Caco-2 (cell line): ENCODE measurements at regions not wholly inside any gene's neighbourhood (a gene's known extent, or its start where the extent isn't known, plus 50 kb on each side); places are given as distances from the start of the nearest gene placed in this dataset.

Experiments used
- BruUV-seq: library from RNA; stranded (reverse); fragments of 400-500 nt; replicated peaks from 2 replicates; lab custom pipeline; 2021; lab: Mats Ljungman, UMichigan
- CTCF ChIA-PET: fragments of 300-600 bp; sonication (Branson Sonifier 250); formaldehyde crosslinking; loops from one replicate; lab custom pipeline; 2022; ENCODE audit warnings: antibody characterized with exemption; lab: Charles Lee
- POLR2A ChIA-PET: fragments of 300-600 bp; sonication (Branson Sonifier 250); formaldehyde crosslinking; loops from one replicate; lab custom pipeline; 2022; ENCODE audit warnings: antibody characterized with exemption; lab: Charles Lee
- DNase-seq, 2 experiments: peaks; one replicate each; pipeline versions ENCODE4 v3.0.0 to v3.0.0-alpha.2; 2020 to 2022
- H3K27me3 ChIP-seq: replicated peaks from 2 replicates; pipeline ENCODE4 v1.6.0; 2011; ENCODE audit warnings: low read length; ENCODE audit not compliant: control insufficient read depth, insufficient read depth
- H3K36me3 ChIP-seq: 2 replicates; pipeline ENCODE4 v1.5.1; 2011; ENCODE audit warnings: low read length; ENCODE audit not compliant: control insufficient read depth, insufficient read depth
- H3K4me1 ChIP-seq: fragments of 250-450 bp; sonication (Bioruptor Pico); 2 replicates; pipeline ENCODE4 v1.5.1; 2020; ENCODE audit warnings: mild to moderate bottlenecking
- H3K4me3 ChIP-seq: 2 replicates; pipeline ENCODE4 v1.5.1; 2011; ENCODE audit warnings: low read depth, mild to moderate bottlenecking, control low read depth, low read length
- H3K9me3 ChIP-seq: fragments of 250-450 bp; sonication (Bioruptor Pico); 2 replicates; pipeline ENCODE4 v1.5.1; 2020; ENCODE audit warnings: mild to moderate bottlenecking, moderate library complexity
- H3K27ac Mint-ChIP-seq: one replicate; pipeline ENCODE4 v1.8.0; 2022; ENCODE audit warnings: mixed read lengths; ENCODE audit not compliant: unreplicated experiment
- H3K27me3 Mint-ChIP-seq: one replicate; pipeline ENCODE4 v1.8.0; 2022; ENCODE audit warnings: mixed read lengths; ENCODE audit not compliant: insufficient read depth, unreplicated experiment
- H3K36me3 Mint-ChIP-seq: one replicate; pipeline ENCODE4 v1.8.0; 2022; ENCODE audit warnings: mild to moderate bottlenecking, mixed read lengths; ENCODE audit not compliant: insufficient read depth, unreplicated experiment
- H3K4me1 Mint-ChIP-seq: one replicate; pipeline ENCODE4 v1.8.0; 2022; ENCODE audit warnings: low read depth, mixed read lengths; ENCODE audit not compliant: unreplicated experiment
- H3K4me3 Mint-ChIP-seq: one replicate; pipeline ENCODE4 v1.8.0; 2022; ENCODE audit warnings: mild to moderate bottlenecking, moderate library complexity, mixed read lengths; ENCODE audit not compliant: unreplicated experiment
- H3K9me3 Mint-ChIP-seq: one replicate; pipeline ENCODE4 v1.8.0; 2022; ENCODE audit warnings: mixed read lengths; ENCODE audit not compliant: unreplicated experiment
- intact Hi-C: fragments of 100-400 bp; cut with micrococcal nuclease; formaldehyde crosslinking; loops from one replicate; pipeline ENCODE4 v1.10.0; 2022; ENCODE audit not compliant: unreplicated experiment
- TF ChIP-seq, protein P1 (sequence below), 2 experiments: fragments of 200-600 bp in 1 of 2; IDR thresholded peaks; 1 replicate in 1 of 2; 2 replicates in 1 of 2; pipeline versions ENCODE4 v1.5.1 to v1.8.0; 2011 to 2022; ENCODE audit warnings: antibody characterized with exemption in 1 of 2, control low read depth in 1 of 2, inconsistent platforms in 1 of 2, low read depth in 1 of 2, low read length in 1 of 2, mild to moderate bottlenecking in 1 of 2, moderate library complexity in 1 of 2; ENCODE audit not compliant: insufficient read depth in 1 of 2, severe bottlenecking in 1 of 2, unreplicated experiment in 1 of 2

DNA sequence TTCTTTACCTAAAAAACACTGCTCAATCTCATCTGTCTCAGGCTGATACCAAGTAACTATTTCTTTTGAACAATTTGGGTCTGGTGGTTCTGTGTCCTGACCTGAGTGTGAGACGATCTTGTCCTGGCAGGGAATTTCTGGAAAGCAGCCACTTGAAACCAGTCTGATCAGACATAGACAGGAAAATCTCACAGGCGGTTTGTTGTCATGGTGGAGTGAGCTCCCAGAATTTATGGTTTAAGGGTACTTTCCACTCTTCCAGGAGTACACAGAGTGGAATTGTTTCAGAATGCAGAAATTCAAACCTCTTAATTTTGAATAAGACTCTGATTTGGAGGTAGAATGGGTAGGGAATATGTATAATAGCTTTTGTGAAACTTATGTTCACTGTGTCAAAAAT is 268.2 kb downstream of the ISL1 start:
- H3K27ac Mint-ChIP-seq: no peak overlapping the region
- no peak overlapping the region for H3K4me3 Mint-ChIP-seq
- H3K4me3 ChIP-seq: no peak overlapping the region
- H3K27me3 ChIP-seq: no peaks in the 10 kb centered on the region
- ChIA-PET CTCF (no interaction called here), POLR2A (no interaction called here)
- H3K9me3 ChIP-seq: no peaks in the 10 kb centered on the region
- H3K27me3 Mint-ChIP-seq: no peaks in the 10 kb centered on the region
- no peaks in the 10 kb centered on the region for H3K36me3 Mint-ChIP-seq
- intact Hi-C loops: no loop called here
- H3K36me3 ChIP-seq: no peaks in the 10 kb centered on the region
- no TSS peak for BruUV-seq
- no peak for DNase-seq
- TF ChIP-seq, protein P1, sequence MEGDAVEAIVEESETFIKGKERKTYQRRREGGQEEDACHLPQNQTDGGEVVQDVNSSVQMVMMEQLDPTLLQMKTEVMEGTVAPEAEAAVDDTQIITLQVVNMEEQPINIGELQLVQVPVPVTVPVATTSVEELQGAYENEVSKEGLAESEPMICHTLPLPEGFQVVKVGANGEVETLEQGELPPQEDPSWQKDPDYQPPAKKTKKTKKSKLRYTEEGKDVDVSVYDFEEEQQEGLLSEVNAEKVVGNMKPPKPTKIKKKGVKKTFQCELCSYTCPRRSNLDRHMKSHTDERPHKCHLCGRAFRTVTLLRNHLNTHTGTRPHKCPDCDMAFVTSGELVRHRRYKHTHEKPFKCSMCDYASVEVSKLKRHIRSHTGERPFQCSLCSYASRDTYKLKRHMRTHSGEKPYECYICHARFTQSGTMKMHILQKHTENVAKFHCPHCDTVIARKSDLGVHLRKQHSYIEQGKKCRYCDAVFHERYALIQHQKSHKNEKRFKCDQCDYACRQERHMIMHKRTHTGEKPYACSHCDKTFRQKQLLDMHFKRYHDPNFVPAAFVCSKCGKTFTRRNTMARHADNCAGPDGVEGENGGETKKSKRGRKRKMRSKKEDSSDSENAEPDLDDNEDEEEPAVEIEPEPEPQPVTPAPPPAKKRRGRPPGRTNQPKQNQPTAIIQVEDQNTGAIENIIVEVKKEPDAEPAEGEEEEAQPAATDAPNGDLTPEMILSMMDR (IDR thresholded peaks at IDR 0.05; ENCODE audit: insufficient read depth in 1 of 2, low read depth in 1 of 2, low read length in 1 of 2, severe bottlenecking in 1 of 2, unreplicated experiment in 1 of 2): no peak
- H3K4me1 Mint-ChIP-seq: no peaks in the 10 kb centered on the region
- no peaks in the 10 kb centered on the region for H3K9me3 Mint-ChIP-seq
- H3K4me1 ChIP-seq: no peaks in the 10 kb centered on the region

DNA sequence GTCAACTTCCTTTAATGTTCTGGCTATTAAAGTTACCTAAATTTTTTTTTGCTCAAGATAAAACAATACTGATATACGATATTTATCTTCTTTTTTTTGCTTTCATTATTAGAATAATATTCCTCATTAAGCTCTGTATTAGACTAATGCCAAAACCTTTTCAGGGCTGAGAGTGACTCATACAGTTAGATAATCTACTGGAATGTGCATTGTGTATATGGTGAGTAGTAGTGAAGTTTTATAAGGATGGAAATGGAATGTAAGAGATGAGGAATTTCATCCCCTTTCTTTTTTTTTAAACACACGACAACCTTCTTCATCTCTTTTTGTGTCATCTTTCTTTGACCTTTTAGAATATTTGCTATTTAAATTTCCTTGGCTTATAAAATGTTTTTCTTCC is 268.6 kb downstream of the ISL1 start:
- TF ChIP-seq, protein P1 (IDR thresholded peaks at IDR 0.05; ENCODE audit: insufficient read depth in 1 of 2, low read depth in 1 of 2, low read length in 1 of 2, severe bottlenecking in 1 of 2, unreplicated experiment in 1 of 2): no peak
- no peak for DNase-seq
- Mint-ChIP-seq H3K36me3 (no peaks in the 10 kb centered on the region), H3K4me3 (no peak overlapping the region), H3K4me1 (no peaks in the 10 kb centered on the region), H3K27ac (no peak overlapping the region), H3K27me3 (no peaks in the 10 kb centered on the region), H3K9me3 (no peaks in the 10 kb centered on the region)
- BruUV-seq: no TSS peak
- intact Hi-C loops: no loop called here
- CTCF ChIA-PET: no interaction called here
- POLR2A ChIA-PET: no interaction called here
- H3K36me3 ChIP-seq: no peaks in the 10 kb centered on the region
- no peaks in the 10 kb centered on the region for H3K4me1 ChIP-seq
- no peaks in the 10 kb centered on the region for H3K9me3 ChIP-seq
- H3K27me3 ChIP-seq: no peaks in the 10 kb centered on the region
- H3K4me3 ChIP-seq: no peak overlapping the region

DNA sequence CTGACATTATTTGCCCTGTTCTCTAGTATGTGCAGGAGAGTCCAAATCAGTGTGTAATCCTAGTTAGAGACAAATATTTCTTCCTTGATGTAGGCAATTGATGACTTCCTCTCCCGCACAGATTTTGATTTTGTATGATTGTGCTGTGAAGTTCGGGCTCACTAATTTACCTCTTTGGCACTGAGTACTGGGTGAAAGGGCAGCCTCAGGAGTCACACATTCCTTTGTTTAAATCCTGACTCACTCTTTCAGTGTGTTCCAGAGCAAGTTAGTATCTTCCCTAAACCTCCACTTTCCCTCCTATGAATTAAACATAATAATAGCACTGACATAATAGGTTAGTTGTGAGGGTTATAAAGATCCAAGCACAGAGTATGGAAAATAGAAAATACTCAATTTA is 269.7 kb downstream of the ISL1 start:
- ChIA-PET POLR2A (no interaction called here), CTCF (no interaction called here)
- no peak for DNase-seq
- BruUV-seq: no TSS peak
- no peaks in the 10 kb centered on the region for H3K27me3 ChIP-seq
- Mint-ChIP-seq H3K9me3 (no peaks in the 10 kb centered on the region), H3K36me3 (no peaks in the 10 kb centered on the region), H3K4me1 (no peaks in the 10 kb centered on the region), H3K27me3 (no peaks in the 10 kb centered on the region), H3K27ac (no peak overlapping the region), H3K4me3 (no peak overlapping the region)
- no peaks in the 10 kb centered on the region for H3K9me3 ChIP-seq
- intact Hi-C loops: no loop called here
- TF ChIP-seq, protein P1 (IDR thresholded peaks at IDR 0.05; ENCODE audit: insufficient read depth in 1 of 2, low read depth in 1 of 2, low read length in 1 of 2, severe bottlenecking in 1 of 2, unreplicated experiment in 1 of 2): no peak
- no peak overlapping the region for H3K4me3 ChIP-seq
- no peaks in the 10 kb centered on the region for H3K4me1 ChIP-seq
- H3K36me3 ChIP-seq: no peaks in the 10 kb centered on the region
